CD4-positive, alpha-beta T cell treated with Interleukin-4 for 4 hours (primary cell): ENCODE measurements at regions not wholly inside any gene's neighbourhood (a gene's known extent, or its start where the extent isn't known, plus 50 kb on each side); places are given as distances from the start of the nearest gene placed in this dataset.

ENCODE experiments used
- DNase-seq: peaks from one replicate; pipeline ENCODE4 v3.0.0-alpha.2; 2020

DNA sequence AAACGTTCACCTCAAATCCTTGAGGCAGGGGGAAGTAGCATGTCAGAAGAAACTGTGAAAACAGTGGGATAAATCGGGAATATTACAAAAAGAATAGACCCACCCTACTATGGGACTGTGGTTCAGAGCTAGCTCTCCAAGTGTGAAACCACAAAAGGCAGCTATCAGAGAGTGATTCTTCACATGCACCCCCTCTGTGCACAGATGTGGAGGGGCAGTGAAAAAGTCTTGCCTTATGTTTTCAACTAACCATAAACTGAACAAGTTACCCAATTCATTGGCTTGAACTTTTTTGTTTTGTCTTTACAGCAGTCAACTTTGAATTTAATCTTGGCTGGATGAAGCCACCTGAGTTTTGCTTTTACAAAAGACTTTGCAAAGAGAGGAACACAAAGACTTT, 98.8 kb upstream of the NR4A3 start:
- no peak for DNase-seq

DNA sequence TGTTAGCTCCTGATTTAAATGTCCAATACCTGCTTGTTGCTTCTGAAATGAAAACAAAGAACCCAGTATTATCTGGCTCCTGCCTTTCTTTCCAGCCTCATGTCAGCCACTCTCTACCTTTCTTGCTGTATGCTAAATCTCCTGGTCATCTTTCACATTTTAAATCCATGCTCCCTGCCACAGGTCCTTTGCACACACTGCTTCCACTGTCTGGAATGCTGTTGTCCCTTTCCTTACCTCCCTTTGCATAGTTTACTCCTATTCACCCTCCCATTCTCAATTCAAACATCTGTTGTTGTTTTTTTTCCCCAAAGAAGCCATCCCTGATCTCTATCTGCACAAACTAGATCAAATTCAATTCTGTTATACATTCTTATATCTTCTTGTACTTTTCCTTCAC, 97.0 kb upstream of the NR4A3 start:
- DNase-seq = no peak

DNA sequence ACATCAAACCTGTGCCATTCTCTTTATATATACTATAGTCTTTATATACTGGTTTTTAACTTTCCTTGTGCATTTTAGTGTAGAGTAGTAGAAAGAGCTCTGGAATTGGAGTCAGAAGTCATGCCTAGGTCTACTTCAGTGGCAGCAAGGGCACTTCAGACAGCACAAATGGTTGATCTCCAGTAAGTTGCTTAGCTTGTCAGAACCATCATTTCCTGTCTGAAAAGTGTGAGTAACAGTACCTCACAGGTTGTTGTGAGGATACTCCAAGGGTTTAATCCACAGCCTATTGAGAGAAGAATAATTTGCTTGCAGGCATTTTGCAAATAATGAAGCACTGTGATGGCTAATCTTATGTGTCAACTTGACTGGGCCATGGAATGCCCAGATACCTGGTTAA, 95.8 kb upstream of the NR4A3 start:
- no peak for DNase-seq

DNA sequence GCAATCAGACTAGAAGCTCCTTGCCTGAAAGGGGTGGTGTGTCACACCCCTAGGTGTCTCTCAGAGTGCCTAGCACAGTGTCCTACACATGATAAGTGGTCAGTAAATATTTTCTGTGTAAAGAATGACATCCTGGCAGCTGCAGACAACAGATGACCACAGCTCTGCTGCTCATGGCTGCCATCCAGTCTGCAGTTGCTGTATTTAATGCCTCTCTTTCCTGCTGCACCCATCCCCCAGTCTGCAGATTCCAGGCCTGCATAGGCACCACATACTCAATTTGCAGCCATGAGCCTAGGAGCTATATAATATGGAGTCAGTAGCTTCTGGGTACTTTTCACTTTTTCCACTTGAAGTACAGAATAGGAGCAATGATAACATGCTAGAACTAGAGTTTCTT, 94.9 kb upstream of the NR4A3 start:
- no peak for DNase-seq

DNA sequence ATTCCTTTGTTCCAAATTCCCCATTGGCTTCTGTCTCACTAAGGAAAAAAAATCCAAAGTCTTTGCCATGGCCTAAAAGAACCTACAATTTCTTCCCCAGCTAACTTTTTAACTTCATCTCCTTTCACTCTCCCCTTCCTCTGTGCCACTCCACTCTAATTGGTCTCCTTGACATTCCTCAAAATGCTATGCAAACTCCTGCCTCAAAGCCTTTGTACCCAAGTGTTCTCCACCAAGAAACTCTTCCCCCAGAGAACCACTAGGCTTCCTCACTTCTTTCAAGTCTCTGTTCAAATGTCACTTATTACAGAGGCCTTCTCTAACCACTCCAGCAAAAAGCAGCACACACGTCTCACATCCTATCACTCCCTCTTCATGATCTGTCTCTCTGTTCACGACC, 91.6 kb upstream of the NR4A3 start:
- no peak for DNase-seq

DNA sequence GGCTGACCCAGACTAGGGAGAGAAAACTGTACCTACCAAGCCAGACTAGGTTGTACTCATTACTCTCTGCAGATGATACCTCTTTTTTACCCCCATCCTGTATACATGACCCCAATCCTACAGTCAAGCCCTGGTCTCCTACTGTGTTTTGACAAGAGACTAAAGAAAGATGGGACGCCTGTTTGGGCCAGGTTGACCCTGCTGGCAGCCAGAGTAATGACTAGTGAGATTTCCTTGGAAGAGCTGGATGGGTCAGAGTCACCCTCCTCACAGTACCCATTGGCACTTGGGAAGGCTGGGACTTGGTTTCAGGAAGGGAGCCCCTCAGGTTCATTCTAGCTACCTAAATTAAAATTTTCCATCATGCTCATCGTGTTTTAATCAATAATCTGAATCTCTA, 89.7 kb upstream of the NR4A3 start:
- DNase-seq = no peak

DNA sequence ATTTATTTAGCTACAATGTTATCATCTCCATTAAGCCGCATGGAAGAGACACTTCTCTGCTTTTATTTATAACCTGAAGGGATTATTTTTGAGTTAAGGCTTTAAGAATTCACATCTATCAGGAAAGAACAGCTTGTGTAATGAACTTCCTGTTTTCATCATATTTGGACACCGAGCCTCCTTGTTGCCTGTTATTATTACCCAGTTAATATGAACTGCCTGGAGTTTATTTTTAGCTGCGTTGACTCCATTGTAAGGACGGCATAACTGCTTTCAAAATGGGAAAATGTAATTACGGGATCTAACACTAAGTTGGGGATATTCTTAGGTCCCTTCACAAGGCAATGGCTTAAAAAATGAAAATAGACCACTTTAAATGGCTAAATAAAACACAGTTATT, 89.0 kb upstream of the NR4A3 start:
- DNase-seq = no peak

DNA sequence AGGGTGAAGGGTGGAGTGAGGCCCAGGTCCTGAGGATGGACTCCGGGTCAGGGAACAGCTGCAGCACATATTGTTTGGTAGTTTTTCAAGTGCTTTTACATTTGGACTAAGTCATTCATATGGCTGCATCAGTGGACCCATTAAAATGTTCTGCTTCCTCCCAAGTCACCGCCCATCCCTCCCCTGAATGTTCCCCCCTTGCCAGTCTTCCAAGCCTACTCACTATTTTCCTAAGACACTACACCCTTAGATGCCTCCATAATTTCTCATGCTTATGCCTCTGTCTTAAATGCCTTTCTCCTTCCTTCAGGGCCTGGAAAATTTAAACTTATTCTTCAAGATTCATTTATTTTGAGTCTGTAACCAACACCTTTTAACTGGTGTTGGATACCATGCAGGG, 86.6 kb upstream of the NR4A3 start:
- DNase-seq = no peak

DNA sequence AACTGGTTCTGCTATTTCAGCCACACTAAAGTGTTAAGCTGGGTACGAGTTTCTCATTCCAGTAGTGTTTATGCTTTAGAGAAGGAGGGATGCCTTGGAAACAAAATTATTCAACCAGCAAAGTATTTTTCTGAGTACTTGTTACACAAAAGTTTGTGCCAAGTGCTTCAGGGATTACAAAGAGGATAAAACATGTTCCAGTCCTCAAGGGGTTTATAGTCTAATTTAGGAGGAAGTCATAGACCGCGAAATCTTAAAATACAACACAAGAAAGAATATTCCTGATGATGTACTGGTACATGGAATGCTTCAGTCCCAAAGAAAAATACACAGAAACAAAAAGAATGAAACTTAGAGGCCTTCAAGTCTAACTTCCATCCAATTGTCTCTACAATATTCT, 85.4 kb upstream of the NR4A3 start:
- DNase-seq = no peak

DNA sequence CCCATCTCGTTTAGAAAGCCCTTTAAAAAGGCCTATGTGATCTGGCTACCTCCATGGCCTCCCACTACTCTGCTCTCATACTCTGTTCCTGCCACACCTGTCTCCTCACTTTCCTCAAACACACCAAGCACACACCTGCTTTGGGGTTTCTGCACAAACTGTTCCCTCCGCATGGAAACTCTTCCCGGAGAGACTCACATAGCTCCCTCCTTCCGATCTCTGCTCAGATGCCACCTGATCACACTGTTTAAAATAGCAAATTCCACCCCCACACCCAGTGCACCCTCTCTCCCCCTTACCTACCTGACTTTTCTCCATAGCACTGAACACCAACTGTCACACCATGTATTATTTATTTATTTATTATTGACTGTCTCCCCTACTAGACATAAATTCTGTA, 84.0 kb upstream of the NR4A3 start:
- no peak for DNase-seq

DNA sequence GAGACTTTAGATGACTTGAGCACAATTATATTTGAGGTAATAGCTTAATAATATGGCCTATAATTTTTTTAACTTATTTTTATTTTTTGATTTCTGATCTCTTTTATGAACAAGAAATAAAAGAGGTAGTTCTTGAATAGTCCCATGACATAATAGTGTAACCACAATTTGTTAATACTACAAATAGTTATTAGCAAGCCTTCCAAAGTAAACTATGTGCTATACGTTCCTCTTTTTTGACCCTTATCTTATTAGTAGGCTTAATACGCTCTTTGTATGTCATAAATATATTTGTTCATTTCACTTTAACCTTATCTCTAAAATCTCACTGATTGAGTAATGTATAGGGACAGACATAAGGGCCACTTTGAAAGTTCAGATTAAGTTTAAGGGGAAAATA, 78.7 kb upstream of the NR4A3 start:
- DNase-seq = no peak

DNA sequence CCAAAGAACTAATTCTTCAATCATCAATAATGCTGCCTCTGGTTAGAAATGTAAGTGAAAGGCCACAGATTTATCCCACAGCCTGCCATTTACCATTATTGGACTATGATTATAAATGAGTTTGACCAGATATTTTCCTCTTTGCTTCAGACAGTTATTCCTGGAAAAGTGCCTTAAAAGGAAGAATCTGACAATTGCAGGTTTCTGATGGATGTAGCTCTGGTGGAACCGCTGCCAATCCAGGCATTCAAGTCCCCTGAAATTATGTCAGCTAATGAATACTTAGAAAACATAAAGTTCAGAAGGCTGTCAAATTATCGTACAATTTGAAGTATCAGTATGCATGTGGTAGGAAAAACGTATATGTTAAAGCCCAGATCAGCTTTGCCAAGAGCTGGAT, 78.2 kb upstream of the NR4A3 start:
- DNase-seq = no peak

DNA sequence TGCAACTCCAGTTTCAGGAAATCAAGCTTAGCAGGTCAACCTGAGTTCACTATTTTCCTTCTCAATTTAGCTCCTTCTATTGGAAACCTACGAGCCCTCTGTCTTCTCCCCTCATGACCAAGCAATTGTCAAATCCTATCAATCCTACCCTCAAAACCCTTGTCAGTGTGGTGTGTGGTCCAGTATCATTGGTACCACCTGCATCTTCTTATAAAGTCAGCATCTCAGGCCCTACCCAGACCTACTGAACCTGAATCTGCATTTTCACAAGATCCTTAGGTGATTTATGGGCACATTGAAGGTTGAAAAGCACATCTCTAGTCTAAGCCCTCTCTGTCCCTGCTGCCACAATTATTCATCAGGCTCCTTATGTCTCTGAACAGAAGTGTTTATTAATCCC, 77.6 kb upstream of the NR4A3 start:
- DNase-seq = no peak

DNA sequence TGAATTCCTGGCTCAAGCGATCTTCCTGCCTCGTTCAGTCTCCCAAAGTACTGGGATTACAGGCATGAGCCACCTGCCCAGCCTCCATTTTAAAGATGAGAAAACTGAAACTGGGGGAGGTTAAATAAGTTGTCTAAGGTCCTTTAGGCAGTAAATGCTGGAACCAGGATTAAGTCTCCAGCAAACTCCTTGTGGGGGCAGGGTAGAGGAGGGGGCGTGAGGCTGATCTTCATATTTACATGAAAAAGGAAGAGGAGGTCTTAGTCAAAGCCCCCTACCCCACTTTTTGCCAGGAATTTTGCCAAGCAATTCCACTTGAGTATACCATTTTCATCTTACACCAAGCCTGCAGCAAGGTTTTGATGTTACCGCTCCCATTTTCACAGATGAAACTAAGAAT, 76.6 kb upstream of the NR4A3 start:
- DNase-seq = no peak

DNA sequence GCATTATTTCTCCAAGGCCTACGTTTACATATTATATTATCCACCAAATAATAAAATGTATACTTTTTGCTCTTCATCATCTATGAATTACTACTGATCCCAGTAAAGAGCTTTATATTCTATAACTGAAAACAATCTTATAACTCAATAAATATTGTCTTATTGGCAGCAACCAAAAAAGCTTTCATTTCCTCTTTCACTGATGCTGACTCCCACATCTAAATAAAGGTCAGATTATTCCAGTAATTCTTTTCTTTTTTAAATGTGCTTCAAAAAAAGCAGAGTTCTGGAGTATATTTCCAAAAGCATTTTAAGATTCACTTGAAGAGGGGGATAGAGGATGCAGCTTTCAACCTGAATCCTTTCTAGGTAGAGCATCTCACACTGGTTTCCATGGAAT, 75.3 kb upstream of the NR4A3 start:
- no peak for DNase-seq

DNA sequence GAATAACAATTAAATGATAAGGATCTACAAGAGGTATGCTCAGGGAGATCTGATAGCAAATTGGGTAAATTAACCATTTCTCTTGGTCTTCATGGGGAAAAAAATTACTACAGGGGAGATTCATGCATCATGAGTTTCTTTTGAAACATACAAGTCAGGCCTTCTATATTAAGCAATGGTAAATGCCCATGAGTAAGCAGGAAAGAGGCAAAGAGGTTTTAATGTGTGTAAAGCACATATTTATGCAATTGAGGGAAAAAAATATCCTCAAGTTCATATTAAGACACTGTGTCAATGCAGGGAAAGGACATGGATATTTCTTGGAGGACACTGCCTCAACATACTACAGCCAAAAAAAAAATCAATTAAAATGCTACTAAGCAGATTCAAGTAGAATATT, 73.4 kb upstream of the NR4A3 start:
- DNase-seq = no peak

DNA sequence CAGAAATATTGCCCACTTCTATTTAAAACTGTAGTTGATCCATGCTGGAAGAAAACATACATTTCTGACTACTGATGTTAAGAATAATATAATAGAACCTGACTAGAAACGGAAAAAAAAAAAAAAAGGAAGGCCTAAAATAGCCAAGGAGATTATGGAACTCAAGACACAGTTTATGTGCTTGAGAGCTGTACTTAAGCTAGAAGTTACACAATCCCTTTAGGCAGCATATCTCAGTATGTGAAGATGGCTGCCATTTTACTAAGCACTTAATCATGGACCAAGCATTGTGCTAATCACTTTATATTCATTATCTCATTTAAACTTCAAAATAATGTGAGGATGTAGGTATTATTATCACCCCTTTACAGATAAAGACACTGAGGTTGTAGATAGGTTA, 73.0 kb upstream of the NR4A3 start:
- no peak for DNase-seq

DNA sequence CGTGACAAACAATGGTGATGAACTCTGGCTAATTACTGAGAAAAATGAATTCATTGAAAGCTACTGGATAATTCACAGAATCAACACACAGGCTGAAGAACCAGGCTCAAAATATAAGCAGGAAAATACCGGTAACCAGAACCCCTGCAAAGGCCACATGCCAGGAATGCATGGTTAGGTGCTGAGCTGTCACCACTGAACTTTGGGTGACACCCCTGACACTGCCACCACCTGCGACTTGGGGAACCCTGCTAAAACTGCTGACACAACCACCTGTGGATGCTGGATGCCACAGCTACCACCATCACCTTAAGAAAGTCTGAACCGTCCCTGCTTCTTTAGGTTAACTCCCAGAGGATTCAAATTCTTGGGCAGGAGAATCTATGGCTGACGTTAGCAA, 72.0 kb upstream of the NR4A3 start:
- DNase-seq = no peak

DNA sequence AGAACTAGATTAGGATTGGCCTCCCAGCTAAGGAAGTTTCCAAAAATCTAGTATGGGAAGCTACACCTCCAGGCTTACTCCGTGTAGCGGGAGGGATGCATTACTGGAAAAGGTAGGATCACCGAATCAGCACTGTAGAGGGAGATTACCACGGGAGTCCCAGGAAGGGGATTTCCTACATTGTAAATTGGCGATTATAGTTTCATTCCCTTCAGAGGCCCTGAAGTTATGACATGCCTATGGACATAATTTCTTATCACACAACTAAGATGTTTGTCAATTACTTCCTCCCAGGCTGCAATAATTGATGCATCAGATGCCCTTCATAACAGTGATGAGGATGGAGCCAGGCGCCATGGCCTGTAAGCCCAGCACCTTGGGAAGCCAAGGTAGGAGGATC, 71.2 kb upstream of the NR4A3 start:
- DNase-seq = no peak

DNA sequence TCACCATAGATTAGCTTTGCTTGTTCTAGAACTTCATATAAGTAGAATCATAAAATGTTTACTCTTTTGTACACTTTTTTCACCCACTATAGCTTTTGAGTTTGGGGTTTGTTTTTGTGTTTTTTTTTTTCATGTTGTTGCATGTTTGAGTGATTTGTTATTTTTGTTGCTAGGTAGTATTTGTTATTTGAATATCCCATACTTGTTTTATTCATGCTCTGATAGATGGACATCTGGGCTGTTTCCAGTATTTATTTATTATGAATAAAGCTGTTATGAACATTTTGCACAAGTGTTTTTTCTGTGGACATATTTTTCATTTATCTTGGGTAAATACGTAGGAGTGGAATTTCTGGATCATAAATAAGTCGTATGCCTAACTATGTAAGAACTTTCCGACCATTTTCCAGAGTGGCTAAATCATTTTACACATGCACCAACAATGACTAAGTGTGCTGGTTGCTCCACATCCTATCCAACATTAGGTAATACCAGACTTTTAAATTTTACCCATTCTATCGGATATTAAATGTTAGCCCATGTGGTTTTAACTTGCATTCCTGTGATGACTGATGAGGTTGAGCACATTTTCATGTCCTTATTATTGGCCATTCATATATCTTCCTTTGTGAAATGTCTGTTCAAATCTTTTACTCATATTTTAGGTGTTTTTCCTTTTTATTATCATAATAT, 69.1 kb upstream of the NR4A3 start:
- no peak for DNase-seq

DNA sequence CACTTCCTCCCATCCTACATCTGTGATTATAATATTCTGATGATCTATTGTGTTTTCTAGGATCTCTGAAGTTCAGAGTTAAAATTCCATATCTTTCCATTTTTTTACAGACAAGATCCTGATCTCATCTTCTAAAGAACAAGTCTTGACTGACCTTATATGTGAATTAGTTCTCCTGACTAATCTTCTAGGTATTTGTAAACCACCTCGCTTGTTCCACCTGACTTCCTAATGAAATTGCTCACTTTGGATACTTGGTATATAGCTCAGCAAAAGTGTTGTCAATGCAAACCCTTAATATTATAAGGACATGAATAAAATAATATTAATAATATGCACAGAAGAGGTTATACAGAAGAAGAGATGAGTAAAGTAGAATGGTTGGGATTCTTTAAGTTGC, 68.2 kb upstream of the NR4A3 start:
- no peak for DNase-seq

DNA sequence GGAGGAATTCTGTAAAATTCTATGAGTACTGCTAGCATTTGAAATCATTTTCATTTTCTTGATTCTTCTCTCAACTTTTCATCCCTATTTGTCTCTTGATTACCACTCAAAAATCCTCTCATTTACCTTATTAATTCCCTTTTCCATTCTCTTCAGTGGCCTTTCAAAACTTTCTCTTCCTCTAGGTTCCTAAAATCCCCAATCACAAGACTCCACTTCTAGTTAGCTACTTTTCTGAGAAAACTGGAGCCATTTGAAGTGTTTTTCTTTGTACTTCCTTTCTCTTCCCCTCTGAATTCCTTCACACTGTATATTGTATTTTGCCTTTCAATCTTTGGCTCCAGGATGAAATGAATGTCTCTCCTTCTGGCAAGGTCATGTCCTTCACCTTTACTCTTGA, 61.3 kb upstream of the NR4A3 start:
- DNase-seq = no peak

DNA sequence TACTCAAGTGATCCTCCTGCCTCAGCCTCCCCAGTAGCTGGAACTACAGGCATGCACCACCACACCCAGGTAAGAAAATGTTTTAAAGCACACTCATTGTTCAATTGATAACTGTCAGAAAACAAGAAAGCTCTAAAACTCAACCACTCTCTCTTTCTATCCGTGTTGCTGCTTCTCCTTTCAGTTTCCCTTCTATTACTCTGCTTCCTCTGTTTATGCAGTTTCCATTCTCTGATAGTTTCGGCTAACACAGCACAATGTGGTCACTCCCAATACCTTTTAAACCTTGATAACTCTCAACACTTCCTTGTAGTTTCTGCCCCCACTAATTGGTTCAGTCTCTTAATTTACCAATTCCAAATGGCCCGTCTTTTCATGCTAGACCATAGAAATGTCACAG, 59.2 kb upstream of the NR4A3 start:
- DNase-seq = peak; percentile 9
